HL-60 (cell line): ENCODE measurements at regions not wholly inside any gene's neighbourhood (a gene's known extent, or its start where the extent isn't known, plus 50 kb on each side); places are given as distances from the start of the nearest gene placed in this dataset.

Source experiments
- DNase-seq, 2 experiments: peaks; one replicate each; pipeline ENCODE4 v3.0.0-alpha.2; 2010 to 2020; ENCODE audit warnings: low read depth in 1 of 2, low spot score in 1 of 2
- H3K27ac ChIP-seq: fragments of 250-450 bp; sonication (Bioruptor Pico); replicated peaks from 2 replicates; pipeline ENCODE4 v1.5.1; 2020; ENCODE audit warnings: mild to moderate bottlenecking, moderate library complexity
- H3K27me3 ChIP-seq: fragments of 250-450 bp; sonication (Bioruptor Pico); 2 replicates; pipeline ENCODE4 v1.5.1; 2021; ENCODE audit warnings: mild to moderate bottlenecking, moderate library complexity; ENCODE audit not compliant: insufficient read depth, poor library complexity, severe bottlenecking
- H3K4me3 ChIP-seq: replicated peaks from 2 replicates; pipeline ENCODE4 v1.5.1; 2011; ENCODE audit warnings: mild to moderate bottlenecking, control low read depth, low read length; ENCODE audit not compliant: insufficient read depth
- GABPA ChIP-seq: IDR thresholded peaks from 2 replicates; pipeline ENCODE4 v1.6.1; 2012; ENCODE audit warnings: low read depth
- POLR2AphosphoS5 ChIP-seq: IDR thresholded peaks from 2 replicates; pipeline ENCODE4 v1.6.1; 2012; ENCODE audit warnings: low read depth
- SPI1 ChIP-seq: IDR thresholded peaks from 2 replicates; pipeline ENCODE4 v1.6.1; 2012; ENCODE audit warnings: low read depth, mild to moderate bottlenecking, borderline replicate concordance
- TF ChIP-seq, protein P1 (sequence below): IDR thresholded peaks from one replicate; pipeline ENCODE4 v1.5.1; 2011; ENCODE audit warnings: low read length, control low read depth, inconsistent platforms; ENCODE audit not compliant: insufficient read depth
- TF ChIP-seq, protein P2 (sequence below): IDR thresholded peaks from 2 replicates; pipeline ENCODE4 v1.6.1; 2012; ENCODE audit warnings: low read depth; ENCODE audit not compliant: insufficient replicate concordance

DNA sequence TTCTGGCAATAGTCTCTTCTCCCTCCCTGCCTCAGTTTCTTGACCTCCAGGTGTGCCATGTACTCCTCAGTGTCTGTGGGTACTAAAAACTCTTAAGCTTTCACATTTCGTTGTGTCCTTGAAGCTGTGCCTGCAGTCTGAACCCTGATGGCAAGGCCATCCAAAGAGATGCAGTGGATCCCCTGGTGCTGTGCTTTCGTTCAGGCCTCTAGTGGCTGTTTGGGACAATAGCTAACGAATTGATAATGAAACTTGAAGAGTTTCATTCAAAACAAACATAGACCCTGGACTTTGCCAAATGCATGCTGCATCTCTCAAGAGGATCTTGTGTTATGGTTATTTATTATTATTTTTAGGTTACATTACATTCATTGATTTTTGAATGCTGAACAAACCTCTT, 523.1 kb upstream of the FSIP2 start:
- no peak overlapping the region for H3K4me3 ChIP-seq

GRCh38 chr2:185219981-185220380, 518.6 kb upstream of the FSIP2 start:
- no peak for DNase-seq
- Histone ChIP-seq H3K27me3 (no peaks in the 10 kb centered on the region), H3K27ac (no peak overlapping the region), H3K4me3 (no peak overlapping the region)
- TF ChIP-seq, protein P1, sequence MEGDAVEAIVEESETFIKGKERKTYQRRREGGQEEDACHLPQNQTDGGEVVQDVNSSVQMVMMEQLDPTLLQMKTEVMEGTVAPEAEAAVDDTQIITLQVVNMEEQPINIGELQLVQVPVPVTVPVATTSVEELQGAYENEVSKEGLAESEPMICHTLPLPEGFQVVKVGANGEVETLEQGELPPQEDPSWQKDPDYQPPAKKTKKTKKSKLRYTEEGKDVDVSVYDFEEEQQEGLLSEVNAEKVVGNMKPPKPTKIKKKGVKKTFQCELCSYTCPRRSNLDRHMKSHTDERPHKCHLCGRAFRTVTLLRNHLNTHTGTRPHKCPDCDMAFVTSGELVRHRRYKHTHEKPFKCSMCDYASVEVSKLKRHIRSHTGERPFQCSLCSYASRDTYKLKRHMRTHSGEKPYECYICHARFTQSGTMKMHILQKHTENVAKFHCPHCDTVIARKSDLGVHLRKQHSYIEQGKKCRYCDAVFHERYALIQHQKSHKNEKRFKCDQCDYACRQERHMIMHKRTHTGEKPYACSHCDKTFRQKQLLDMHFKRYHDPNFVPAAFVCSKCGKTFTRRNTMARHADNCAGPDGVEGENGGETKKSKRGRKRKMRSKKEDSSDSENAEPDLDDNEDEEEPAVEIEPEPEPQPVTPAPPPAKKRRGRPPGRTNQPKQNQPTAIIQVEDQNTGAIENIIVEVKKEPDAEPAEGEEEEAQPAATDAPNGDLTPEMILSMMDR = no peak
- TF ChIP-seq POLR2AphosphoS5 (no peak), SPI1 (no peak), GABPA (no peak)
- TF ChIP-seq, protein P2, sequence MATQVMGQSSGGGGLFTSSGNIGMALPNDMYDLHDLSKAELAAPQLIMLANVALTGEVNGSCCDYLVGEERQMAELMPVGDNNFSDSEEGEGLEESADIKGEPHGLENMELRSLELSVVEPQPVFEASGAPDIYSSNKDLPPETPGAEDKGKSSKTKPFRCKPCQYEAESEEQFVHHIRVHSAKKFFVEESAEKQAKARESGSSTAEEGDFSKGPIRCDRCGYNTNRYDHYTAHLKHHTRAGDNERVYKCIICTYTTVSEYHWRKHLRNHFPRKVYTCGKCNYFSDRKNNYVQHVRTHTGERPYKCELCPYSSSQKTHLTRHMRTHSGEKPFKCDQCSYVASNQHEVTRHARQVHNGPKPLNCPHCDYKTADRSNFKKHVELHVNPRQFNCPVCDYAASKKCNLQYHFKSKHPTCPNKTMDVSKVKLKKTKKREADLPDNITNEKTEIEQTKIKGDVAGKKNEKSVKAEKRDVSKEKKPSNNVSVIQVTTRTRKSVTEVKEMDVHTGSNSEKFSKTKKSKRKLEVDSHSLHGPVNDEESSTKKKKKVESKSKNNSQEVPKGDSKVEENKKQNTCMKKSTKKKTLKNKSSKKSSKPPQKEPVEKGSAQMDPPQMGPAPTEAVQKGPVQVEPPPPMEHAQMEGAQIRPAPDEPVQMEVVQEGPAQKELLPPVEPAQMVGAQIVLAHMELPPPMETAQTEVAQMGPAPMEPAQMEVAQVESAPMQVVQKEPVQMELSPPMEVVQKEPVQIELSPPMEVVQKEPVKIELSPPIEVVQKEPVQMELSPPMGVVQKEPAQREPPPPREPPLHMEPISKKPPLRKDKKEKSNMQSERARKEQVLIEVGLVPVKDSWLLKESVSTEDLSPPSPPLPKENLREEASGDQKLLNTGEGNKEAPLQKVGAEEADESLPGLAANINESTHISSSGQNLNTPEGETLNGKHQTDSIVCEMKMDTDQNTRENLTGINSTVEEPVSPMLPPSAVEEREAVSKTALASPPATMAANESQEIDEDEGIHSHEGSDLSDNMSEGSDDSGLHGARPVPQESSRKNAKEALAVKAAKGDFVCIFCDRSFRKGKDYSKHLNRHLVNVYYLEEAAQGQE = no peak

More for the DNA sequence above, 523.1 kb upstream of the FSIP2 start:
- Histone ChIP-seq H3K27me3 (no peaks in the 10 kb centered on the region), H3K27ac (no peak overlapping the region)
- DNase-seq = no peak
- TF ChIP-seq POLR2AphosphoS5 (no peak), GABPA (no peak), SPI1 (no peak)
- TF ChIP-seq, protein P1 = no peak
- TF ChIP-seq, protein P2 = no peak

GRCh38 chr2:185222311-185222710, 516.3 kb upstream of the FSIP2 start:
- no peak for TF ChIP-seq POLR2AphosphoS5
- no peak for TF ChIP-seq SPI1
- TF ChIP-seq, protein P2 = no peak
- TF ChIP-seq, protein P1 = no peak
- TF ChIP-seq GABPA = no peak
- DNase-seq = no peak
- H3K4me3 ChIP-seq = no peak overlapping the region
- H3K27me3 ChIP-seq = no peaks in the 10 kb centered on the region
- H3K27ac ChIP-seq = no peak overlapping the region
